Spleen (tissue), 11 donors: ENCODE measurements at regions not wholly inside any gene's neighbourhood (a gene's known extent, or its start where the extent isn't known, plus 50 kb on each side); places are given as distances from the start of the nearest gene placed in this dataset.

Experiments used
- DNase-seq: peaks from one replicate; pipeline ENCODE4 v3.0.0-alpha.2; 2020
- H3K27ac ChIP-seq, 8 donors: fragments of 200-600 bp; sonication (generic) in 7 of 8; 1 replicate in 4 of 8; 2 replicates in 4 of 8; pipeline versions ENCODE4 v1.5.0 to v1.8.0; 2016 to 2021; ENCODE audit warnings: inconsistent platforms in 4 of 8, mild to moderate bottlenecking in 4 of 8, moderate library complexity in 1 of 8
- H3K27me3 ChIP-seq, 7 donors: fragments of 200-600 bp; sonication (generic) in 6 of 7; replicated peaks in 1 of 7; 1 replicate in 4 of 7; 2 replicates in 3 of 7; pipeline versions ENCODE4 v1.5.0 to v1.8.0; 2016 to 2021; ENCODE audit warnings: inconsistent platforms in 3 of 7, mild to moderate bottlenecking in 1 of 7
- H3K36me3 ChIP-seq, 6 donors: fragments of 200-600 bp; sonication (generic) in 5 of 6; 1 replicate in 4 of 6; 2 replicates in 2 of 6; pipeline versions ENCODE4 v1.5.0 to v1.8.0; 2016 to 2021; ENCODE audit warnings: inconsistent platforms in 2 of 6
- H3K4me1 ChIP-seq, 6 donors: fragments of 200-600 bp; sonication (generic) in 5 of 6; 1 replicate in 3 of 6; 2 replicates in 3 of 6; pipeline versions ENCODE4 v1.5.0 to v1.8.0; 2016 to 2021; ENCODE audit warnings: inconsistent platforms in 3 of 6
- H3K4me3 ChIP-seq, 8 donors: fragments of 200-600 bp; sonication (generic) in 7 of 8; 1 replicate in 4 of 8; 2 replicates in 4 of 8; pipeline versions ENCODE4 v1.5.0 to v1.8.0; 2016 to 2021; ENCODE audit warnings: inconsistent platforms in 4 of 8, mild to moderate bottlenecking in 4 of 8, moderate library complexity in 2 of 8
- H3K9me3 ChIP-seq, 8 donors: fragments of 200-600 bp; sonication (generic) in 7 of 8; 1 replicate in 4 of 8; 2 replicates in 4 of 8; pipeline versions ENCODE4 v1.5.0 to v1.8.0; 2016 to 2021; ENCODE audit warnings: inconsistent platforms in 4 of 8
- POLR2A ChIP-seq, 3 donors: fragments of 450-650 bp; IDR thresholded peaks; one replicate each; pipeline ENCODE4 v1.5.1; 2017; ENCODE audit warnings: antibody characterized with exemption in 3 of 3, mild to moderate bottlenecking in 1 of 3
- POLR2AphosphoS5 ChIP-seq, 3 donors: sonication (generic); formaldehyde crosslinking; IDR thresholded peaks; one replicate each; pipeline ENCODE4 v1.5.1; 2017; ENCODE audit warnings: antibody characterized with exemption in 3 of 3
- WGBS, 5 donors: extraction: QIAGEN DNeasy Blood & Tissue Kit in 3 of 5; methylation state at CpG; one replicate each; pipeline versions ENCODE4 v1.1.5 to v1.1.7; 2013 to 2018; 5-methylcytosine and 5-hydroxymethylcytosine counted together
- intact Hi-C: fragments of 100-400 bp; cut with DNase I; formaldehyde crosslinking; loops from one replicate; pipeline ENCODE4 v1.15.0; 2023; ENCODE audit warnings: low total_unique reads
- TF ChIP-seq, protein P1 (sequence below), 11 experiments: fragments of 200-600 bp in 7 of 11; fragments of 450-650 bp in 4 of 11; sonication (generic) in 4 of 11; IDR thresholded peaks in 8 of 11; conservative IDR thresholded peaks in 3 of 11; 1 replicate in 7 of 11; 2 replicates in 4 of 11; pipeline versions ENCODE4 v1.4.0 to v1.8.0; 2016 to 2021; ENCODE audit warnings: antibody characterized with exemption in 11 of 11, inconsistent platforms in 4 of 11, mild to moderate bottlenecking in 1 of 11
- donor health status: healthy with polysubstance abuse.
- donor health status: DM: no; HTN: no; CAD: no; lungs with moderate emphysema.
- donor health status: DM: no; HTN: no; CAD: no.
- donor health status: Bipolar disorder and iron deficiency.
- donor health status: healthy.
- donor health status: DM: no; HTN: no; CAD: no.
- donor health status: DM: yes; HTN: yes; CAD: no.

DNA sequence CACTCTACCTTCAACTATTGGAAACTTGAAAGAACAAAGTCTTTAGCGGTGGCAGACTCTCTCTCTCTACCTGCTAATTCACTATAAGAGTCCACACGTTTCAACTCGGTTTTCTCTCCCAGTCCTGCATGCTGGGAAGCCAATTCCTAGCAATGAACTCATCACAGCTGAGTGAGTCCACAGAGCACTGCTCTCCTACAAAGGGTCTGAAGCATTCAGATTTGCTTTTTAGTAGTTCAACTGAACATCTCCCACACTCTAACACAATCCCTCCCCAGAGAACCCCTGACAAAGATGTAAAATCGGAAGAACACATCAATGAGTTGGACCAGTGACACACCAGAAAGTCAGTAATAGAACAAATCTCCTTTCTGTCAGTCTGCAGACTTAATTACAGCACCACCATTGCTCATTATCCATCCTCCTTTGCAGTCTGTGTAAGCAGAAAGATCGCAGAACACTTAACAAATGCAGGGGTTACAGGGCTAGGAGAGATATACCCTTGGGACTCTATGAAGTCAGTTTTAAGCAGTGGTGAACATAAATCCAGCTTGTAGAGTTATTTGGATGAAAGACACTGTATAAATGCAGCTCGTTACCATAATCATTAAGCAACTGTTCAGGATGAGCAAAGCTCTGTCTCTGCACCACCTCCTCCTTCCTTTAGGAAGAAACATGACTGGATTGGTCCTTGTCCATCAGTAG is 353.4 kb upstream of the GRIA1 start:
- no peaks in the 10 kb centered on the region for H3K27me3 ChIP-seq
- H3K9me3 ChIP-seq, result no peaks in the 10 kb centered on the region
- no peak overlapping the region for H3K27ac ChIP-seq
- H3K36me3 ChIP-seq, result no peaks in the 10 kb centered on the region
- WGBS, 5 donors, result 59 to 76% (median 69%) methylated on average over 6 of the region's 6 CpGs
- H3K4me1 ChIP-seq, result no peaks in the 10 kb centered on the region
- no peak overlapping the region for H3K4me3 ChIP-seq
- TF ChIP-seq POLR2AphosphoS5 (IDR thresholded peaks at IDR 0.05), result no peak
- intact Hi-C loops, result no loop called here
- no peak for DNase-seq

GRCh38 chr5:153147891-153148623 is 342.4 kb upstream of the GRIA1 start:
- DNase-seq, result no peak
- Histone ChIP-seq H3K9me3 (peaks cover 0 to 32% (median 25%) of the 10 kb centered on the region in 8 donors), H3K4me3 (no peak overlapping the region), H3K27ac (no peak overlapping the region), H3K4me1 (no peaks in the 10 kb centered on the region), H3K27me3 (peaks cover 0 to 3% (median 0%) of the 10 kb centered on the region in 7 donors), H3K36me3 (no peaks in the 10 kb centered on the region)
- intact Hi-C loops, result loop anchor here (10.0 kb wide), 1 partner anchor 583 kb away; no protein-coding TSS in a partner anchor
- TF ChIP-seq, protein P1, sequence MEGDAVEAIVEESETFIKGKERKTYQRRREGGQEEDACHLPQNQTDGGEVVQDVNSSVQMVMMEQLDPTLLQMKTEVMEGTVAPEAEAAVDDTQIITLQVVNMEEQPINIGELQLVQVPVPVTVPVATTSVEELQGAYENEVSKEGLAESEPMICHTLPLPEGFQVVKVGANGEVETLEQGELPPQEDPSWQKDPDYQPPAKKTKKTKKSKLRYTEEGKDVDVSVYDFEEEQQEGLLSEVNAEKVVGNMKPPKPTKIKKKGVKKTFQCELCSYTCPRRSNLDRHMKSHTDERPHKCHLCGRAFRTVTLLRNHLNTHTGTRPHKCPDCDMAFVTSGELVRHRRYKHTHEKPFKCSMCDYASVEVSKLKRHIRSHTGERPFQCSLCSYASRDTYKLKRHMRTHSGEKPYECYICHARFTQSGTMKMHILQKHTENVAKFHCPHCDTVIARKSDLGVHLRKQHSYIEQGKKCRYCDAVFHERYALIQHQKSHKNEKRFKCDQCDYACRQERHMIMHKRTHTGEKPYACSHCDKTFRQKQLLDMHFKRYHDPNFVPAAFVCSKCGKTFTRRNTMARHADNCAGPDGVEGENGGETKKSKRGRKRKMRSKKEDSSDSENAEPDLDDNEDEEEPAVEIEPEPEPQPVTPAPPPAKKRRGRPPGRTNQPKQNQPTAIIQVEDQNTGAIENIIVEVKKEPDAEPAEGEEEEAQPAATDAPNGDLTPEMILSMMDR (IDR thresholded peaks at IDR 0.05 in 8 of 11, conservative IDR thresholded peaks at IDR 0.05 in 3 of 11), result peak in 7 of 11 experiments; percentile 20 to 45 (median 34)
- no peak for TF ChIP-seq POLR2AphosphoS5 (IDR thresholded peaks at IDR 0.05)
- 23 to 37% (median 34%) methylated on average over 7 of the region's 7 CpGs for WGBS, 5 donors

- Histone ChIP-seq H3K4me1 (no peaks in the 10 kb centered on the region), H3K36me3 (no peaks in the 10 kb centered on the region), H3K27me3 (peaks cover 0 to 3% (median 0%) of the 10 kb centered on the region in 7 donors), H3K9me3 (peaks cover 0 to 26% (median 19%) of the 10 kb centered on the region in 8 donors), H3K27ac (no peak overlapping the region), H3K4me3 (no peak overlapping the region)
- DNase-seq, result no peak
- 26 to 40% (median 29%) methylated on average over 4 of the region's 4 CpGs for WGBS, 5 donors
- TF ChIP-seq, protein P1 (IDR thresholded peaks at IDR 0.05 in 8 of 11, conservative IDR thresholded peaks at IDR 0.05 in 3 of 11), result peak in 2 of 11 experiments; percentile 8 to 23
- TF ChIP-seq POLR2AphosphoS5 (IDR thresholded peaks at IDR 0.05) (no peak), POLR2A (IDR thresholded peaks at IDR 0.05) (no peak)
- intact Hi-C loops, result loop anchor here (10.0 kb wide), 1 partner anchor 584 kb away; no protein-coding TSS in a partner anchor
These were observed 341.9 kb upstream of the GRIA1 start for GRCh38 chr5:153148624-153148976.

DNA sequence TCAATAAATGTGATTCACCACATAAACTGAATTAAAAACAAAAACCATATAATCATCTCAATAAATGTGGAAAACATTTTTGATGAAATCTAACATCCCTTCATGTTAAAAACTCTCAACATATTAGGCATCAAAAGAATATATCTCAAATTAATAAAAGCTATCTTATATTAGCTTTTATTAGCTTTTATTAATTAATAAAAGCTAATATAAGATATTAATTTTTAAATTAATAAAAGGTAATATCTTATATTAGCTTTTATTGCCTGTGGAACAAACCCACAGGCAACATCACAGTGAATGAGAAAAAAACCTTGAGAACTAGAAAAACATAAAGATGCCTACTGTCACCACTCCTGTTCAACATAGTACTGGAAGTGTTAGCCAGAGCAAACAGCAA is 338.9 kb upstream of the GRIA1 start:
- Histone ChIP-seq H3K27ac (no peak overlapping the region), H3K4me1 (no peaks in the 10 kb centered on the region), H3K27me3 (peaks cover 0 to 3% (median 0%) of the 10 kb centered on the region in 7 donors), H3K36me3 (no peaks in the 10 kb centered on the region), H3K4me3 (no peak overlapping the region), H3K9me3 (peaks cover 0 to 5% (median 0%) of the 10 kb centered on the region in 8 donors)
- no peak for DNase-seq
- TF ChIP-seq POLR2A (IDR thresholded peaks at IDR 0.05), result no peak
- TF ChIP-seq POLR2AphosphoS5 (IDR thresholded peaks at IDR 0.05), result no peak
- intact Hi-C loops, result no loop called here

- Histone ChIP-seq H3K9me3 (peaks cover 0 to 5% (median 0%) of the 10 kb centered on the region in 8 donors), H3K4me3 (no peak overlapping the region), H3K27ac (no peak overlapping the region), H3K36me3 (no peaks in the 10 kb centered on the region), H3K4me1 (no peaks in the 10 kb centered on the region), H3K27me3 (no peaks in the 10 kb centered on the region)
- intact Hi-C loops, result no loop called here
- TF ChIP-seq POLR2A (IDR thresholded peaks at IDR 0.05) (no peak), POLR2AphosphoS5 (IDR thresholded peaks at IDR 0.05) (no peak)
- TF ChIP-seq, protein P1 (IDR thresholded peaks at IDR 0.05 in 8 of 11, conservative IDR thresholded peaks at IDR 0.05 in 3 of 11), result no peak
- 78 to 91% (median 85%) methylated on average over 1 of the region's 1 CpG for WGBS, 5 donors
- DNase-seq, result no peak
These were observed 337.4 kb upstream of the GRIA1 start for GRCh38 chr5:153153086-153153485.
